ENCODE measurements at regions not wholly inside any gene's neighbourhood (a gene's known extent, or its start where the extent isn't known, plus 50 kb on each side); places are given as distances from the start of the nearest gene placed in this dataset.

- no peak for TF ChIP-seq CTCF (IDR thresholded peaks at IDR 0.05; ENCODE audit: low read depth, low read length)
- H3K4me3 ChIP-seq (replicated peaks in 1 of 2; ENCODE audit: low read depth in 2 of 2, low read length in 2 of 2): no peak overlapping the region
- no peak for DNase-seq (ENCODE audit: low read depth in 2 of 2)
These were observed 63.7 kb upstream of the HEPHL1 start for GRCh38 chr11:93957397-93957952.

- no peak overlapping the region for H3K4me3 ChIP-seq (replicated peaks in 1 of 2; ENCODE audit: low read depth in 2 of 2, low read length in 2 of 2)
- no peak for TF ChIP-seq CTCF (IDR thresholded peaks at IDR 0.05; ENCODE audit: low read depth, low read length)
These were observed 62.2 kb upstream of the HEPHL1 start for GRCh38 chr11:93958991-93959390.

GRCh38 chr11:93959663-93960062 is 61.5 kb upstream of the HEPHL1 start:
- no peak for TF ChIP-seq CTCF (IDR thresholded peaks at IDR 0.05; ENCODE audit: low read depth, low read length)
- no peak overlapping the region for H3K4me3 ChIP-seq (replicated peaks in 1 of 2; ENCODE audit: low read depth in 2 of 2, low read length in 2 of 2)
- no peak for DNase-seq (ENCODE audit: low read depth in 2 of 2)

More at GRCh38 chr11:93958991-93959390, 62.2 kb upstream of the HEPHL1 start:
- no peak for DNase-seq (ENCODE audit: low read depth in 2 of 2)

- no peak for TF ChIP-seq CTCF (IDR thresholded peaks at IDR 0.05; ENCODE audit: low read depth, low read length)
- no peak for DNase-seq (ENCODE audit: low read depth in 2 of 2)
- no peak overlapping the region for H3K4me3 ChIP-seq (replicated peaks in 1 of 2; ENCODE audit: low read depth in 2 of 2, low read length in 2 of 2)
These were observed 58.1 kb upstream of the HEPHL1 start for GRCh38 chr11:93963072-93963471.

GRCh38 chr11:93967258-93967657 is 53.9 kb upstream of the HEPHL1 start:
- no peak overlapping the region for H3K4me3 ChIP-seq (replicated peaks in 1 of 2; ENCODE audit: low read depth in 2 of 2, low read length in 2 of 2)
- no peak for TF ChIP-seq CTCF (IDR thresholded peaks at IDR 0.05; ENCODE audit: low read depth, low read length)
- no peak for DNase-seq (ENCODE audit: low read depth in 2 of 2)

- DNase-seq (ENCODE audit: low read depth in 2 of 2): no peak
- TF ChIP-seq CTCF (IDR thresholded peaks at IDR 0.05; ENCODE audit: low read depth, low read length): no peak
- H3K4me3 ChIP-seq (replicated peaks in 1 of 2; ENCODE audit: low read depth in 2 of 2, low read length in 2 of 2): no peak overlapping the region
These were observed 53.2 kb upstream of the HEPHL1 start for GRCh38 chr11:93967944-93968343.

All from cardiac fibroblast (primary cell).